Esophagus squamous epithelium (tissue), 5 donors: ENCODE measurements at regions not wholly inside any gene's neighbourhood (a gene's known extent, or its start where the extent isn't known, plus 50 kb on each side); places are given as distances from the start of the nearest gene placed in this dataset.

Experiments
- DNase-seq: peaks from one replicate; lab custom pipeline; 2025; lab: John Stamatoyannopoulos, UW
- H3K27ac ChIP-seq, 4 donors: fragments of 200-600 bp; sonication (generic); one replicate each; pipeline ENCODE4 v1.5.1; 2016 to 2019; ENCODE audit warnings: mild to moderate bottlenecking in 1 of 4
- H3K27me3 ChIP-seq, 4 donors: fragments of 200-600 bp; sonication (generic); 1 replicate in 3 of 4; 2 replicates in 1 of 4; pipeline versions ENCODE4 v1.5.1 to v1.6.0; 2017 to 2021; ENCODE audit warnings: antibody characterized with exemption in 1 of 4
- H3K36me3 ChIP-seq, 3 donors: fragments of 200-600 bp; sonication (generic); one replicate each; pipeline ENCODE4 v1.5.1; 2016 to 2019
- H3K4me1 ChIP-seq, 3 donors: fragments of 200-600 bp; sonication (generic); one replicate each; pipeline ENCODE4 v1.5.1; 2017 to 2019
- H3K4me3 ChIP-seq, 4 donors: fragments of 200-600 bp; sonication (generic); 1 replicate in 3 of 4; 2 replicates in 1 of 4; pipeline ENCODE4 v1.5.1; 2016 to 2019; ENCODE audit warnings: mild to moderate bottlenecking in 2 of 4, moderate library complexity in 1 of 4
- H3K9me3 ChIP-seq, 3 donors: fragments of 200-600 bp; sonication (generic); one replicate each; pipeline ENCODE4 v1.5.1; 2016 to 2019
- CTCF ChIP-seq, 6 experiments: fragments of 450-650 bp in 4 of 6; fragments of 200-600 bp in 2 of 6; sonication (generic) in 2 of 6; IDR thresholded peaks; one replicate each; pipeline ENCODE4 v1.5.1; 2016 to 2019; ENCODE audit warnings: antibody characterized with exemption in 6 of 6, mild to moderate bottlenecking in 4 of 6, moderate library complexity in 4 of 6
- POLR2A ChIP-seq, 4 donors: fragments of 450-650 bp; IDR thresholded peaks; one replicate each; pipeline ENCODE4 v1.6.1; 2017; ENCODE audit warnings: antibody characterized with exemption in 4 of 4, mild to moderate bottlenecking in 4 of 4, moderate library complexity in 3 of 4
- WGBS, 2 donors: methylation state at CpG; one replicate each; pipeline ENCODE4 v1.1.5; 2018; 5-methylcytosine and 5-hydroxymethylcytosine counted together
- intact Hi-C: fragments of 100-400 bp; cut with DNase I; formaldehyde crosslinking; loops from one replicate; pipeline ENCODE4 v1.15.0; 2022
- donor health status: DM: yes; HTN: yes; CAD: no.

GRCh38 chr16:86942151-86943051 lies 364.1 kb downstream of the FOXL1 start:
- H3K9me3 ChIP-seq: peaks cover 0 to 13% (median 5%) of the 10 kb centered on the region in 3 donors
- peaks cover 0 to 43% (median 0%) of the 10 kb centered on the region in 4 donors for H3K27me3 ChIP-seq
- TF ChIP-seq CTCF (IDR thresholded peaks at IDR 0.05): no peak
- TF ChIP-seq POLR2A (IDR thresholded peaks at IDR 0.05): no peak
- 48 to 52% methylated on average over 13 to 16 of the region's 21 CpGs for WGBS, 2 donors
- DNase-seq: no peak
- peaks cover 0 to 9% (median 0%) of the 10 kb centered on the region in 3 donors for H3K4me1 ChIP-seq
- H3K27ac ChIP-seq: no peak overlapping the region
- no peaks in the 10 kb centered on the region for H3K36me3 ChIP-seq
- no peak overlapping the region for H3K4me3 ChIP-seq
- intact Hi-C loops: no loop called here

GRCh38 chr16:86945166-86945900 lies 367.0 kb downstream of the FOXL1 start:
- no peak for DNase-seq
- intact Hi-C loops: no loop called here
- TF ChIP-seq CTCF (IDR thresholded peaks at IDR 0.05): no peak
- TF ChIP-seq POLR2A (IDR thresholded peaks at IDR 0.05): no peak
- peaks cover 0 to 9% (median 0%) of the 10 kb centered on the region in 3 donors for H3K4me1 ChIP-seq
- H3K9me3 ChIP-seq: peaks cover 0 to 6% (median 0%) of the 10 kb centered on the region in 3 donors
- WGBS, 2 donors: 72 to 80% methylated on average over 11 to 12 of the region's 22 CpGs
- no peak overlapping the region for H3K4me3 ChIP-seq
- no peaks in the 10 kb centered on the region for H3K36me3 ChIP-seq
- H3K27me3 ChIP-seq: peaks cover 0 to 46% (median 0%) of the 10 kb centered on the region in 4 donors
- no peak overlapping the region for H3K27ac ChIP-seq

- TF ChIP-seq POLR2A (IDR thresholded peaks at IDR 0.05) (no peak), CTCF (IDR thresholded peaks at IDR 0.05) (no peak)
- H3K4me1 ChIP-seq: peaks cover 0 to 9% (median 0%) of the 10 kb centered on the region in 3 donors
- H3K27me3 ChIP-seq: peaks cover 0 to 39% (median 0%) of the 10 kb centered on the region in 4 donors
- H3K9me3 ChIP-seq: no peaks in the 10 kb centered on the region
- WGBS, 2 donors: 48 to 65% methylated on average over 6 of the region's 7 CpGs
- no peak overlapping the region for H3K27ac ChIP-seq
- H3K4me3 ChIP-seq: no peak overlapping the region
- no peak for DNase-seq
- H3K36me3 ChIP-seq: no peaks in the 10 kb centered on the region
- intact Hi-C loops: no loop called here
These were observed 368.0 kb downstream of the FOXL1 start for GRCh38 chr16:86946396-86946795.

GRCh38 chr16:86946981-86947380 lies 368.6 kb downstream of the FOXL1 start:
- H3K4me1 ChIP-seq: peaks cover 0 to 9% (median 0%) of the 10 kb centered on the region in 3 donors
- H3K4me3 ChIP-seq: no peak overlapping the region
- H3K36me3 ChIP-seq: no peaks in the 10 kb centered on the region
- H3K27me3 ChIP-seq: peaks cover 0 to 36% (median 0%) of the 10 kb centered on the region in 4 donors
- no peak overlapping the region for H3K27ac ChIP-seq
- DNase-seq: no peak
- no peaks in the 10 kb centered on the region for H3K9me3 ChIP-seq
- intact Hi-C loops: no loop called here
- WGBS, 2 donors: 86 to 93% methylated on average over 7 to 9 of the region's 10 CpGs
- no peak for TF ChIP-seq CTCF (IDR thresholded peaks at IDR 0.05)
- TF ChIP-seq POLR2A (IDR thresholded peaks at IDR 0.05): no peak

GRCh38 chr16:86948046-86948445 lies 369.1 kb downstream of the C16orf95 start:
- intact Hi-C loops: no loop called here
- no peak for DNase-seq
- no peaks in the 10 kb centered on the region for H3K9me3 ChIP-seq
- no peaks in the 10 kb centered on the region for H3K36me3 ChIP-seq
- H3K4me1 ChIP-seq: no peaks in the 10 kb centered on the region
- 95 to 96% methylated on average over 10 to 12 of the region's 12 CpGs for WGBS, 2 donors
- peaks cover 0 to 32% (median 0%) of the 10 kb centered on the region in 4 donors for H3K27me3 ChIP-seq
- TF ChIP-seq CTCF (IDR thresholded peaks at IDR 0.05): no peak
- no peak for TF ChIP-seq POLR2A (IDR thresholded peaks at IDR 0.05)
- no peak overlapping the region for H3K27ac ChIP-seq
- H3K4me3 ChIP-seq: no peak overlapping the region
